ENCODE measurements at regions not wholly inside any gene's neighbourhood (a gene's known extent, or its start where the extent isn't known, plus 50 kb on each side); places are given as distances from the start of the nearest gene placed in this dataset.

DNA sequence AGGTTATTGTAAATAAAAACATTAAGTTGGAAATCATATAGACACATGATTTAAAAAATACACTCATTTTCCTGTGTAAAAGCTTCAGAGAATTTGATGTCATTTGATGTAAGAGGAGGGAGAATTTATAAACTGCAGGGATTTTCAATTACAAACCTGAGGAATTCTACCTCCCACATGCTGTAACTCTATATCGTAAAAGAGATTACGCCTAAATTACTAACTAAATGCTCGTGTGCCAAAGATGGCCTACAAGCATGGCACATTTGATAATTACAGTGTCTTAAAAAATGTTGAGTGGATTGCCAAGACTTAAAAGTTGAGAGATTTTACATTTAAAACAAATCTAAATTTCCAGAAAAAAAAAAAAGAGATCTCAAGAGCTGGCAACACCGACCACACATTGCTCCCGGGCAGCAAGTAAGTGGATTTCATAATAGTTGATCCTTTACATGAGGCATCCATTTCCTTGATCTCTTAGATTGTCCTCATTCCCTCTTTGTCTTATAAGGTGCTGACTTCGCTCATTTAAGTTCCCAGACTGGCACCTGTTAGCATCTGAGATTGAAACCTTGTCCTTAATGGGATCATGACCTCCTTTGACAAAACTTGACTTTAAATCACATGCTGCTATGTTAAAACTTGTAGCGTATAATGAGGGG lies 840.3 kb upstream of the ZEB2 start:
- Histone ChIP-seq H3K36me3 (ENCODE audit: insufficient read depth, low read length) (no peaks in the 10 kb centered on the region), H3K9ac (ENCODE audit: low read depth, low read length) (no peak overlapping the region), H3K4me1 (ENCODE audit: insufficient read depth, low read length) (no peaks in the 10 kb centered on the region), H3K9me3 (ENCODE audit: control insufficient read depth, insufficient read depth, low read length) (no peaks in the 10 kb centered on the region)

DNA sequence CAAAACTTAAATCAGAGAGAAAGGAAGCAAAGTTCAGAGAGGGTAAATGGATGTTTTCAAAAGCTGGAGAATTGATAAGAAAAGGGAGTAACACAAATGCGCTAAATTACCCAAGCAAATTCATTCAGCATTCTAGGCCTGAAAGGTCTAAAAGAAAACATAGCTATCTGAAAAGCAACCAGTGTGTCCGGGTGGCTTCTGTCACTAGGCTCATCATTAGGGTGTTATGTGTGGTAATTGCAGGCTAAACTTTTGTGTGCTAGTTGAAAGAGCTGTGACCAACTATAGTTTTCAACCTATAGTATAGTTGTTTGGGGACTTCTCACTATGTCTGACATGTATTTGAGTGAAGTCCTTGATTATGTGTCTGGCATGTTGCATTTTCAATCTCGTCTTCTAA lies 839.6 kb upstream of the ZEB2 start:
- H3K36me3 ChIP-seq (ENCODE audit: insufficient read depth, low read length): no peaks in the 10 kb centered on the region
- H3K4me1 ChIP-seq (ENCODE audit: insufficient read depth, low read length): no peaks in the 10 kb centered on the region
- H3K9me3 ChIP-seq (ENCODE audit: control insufficient read depth, insufficient read depth, low read length): no peaks in the 10 kb centered on the region
- no peak overlapping the region for H3K9ac ChIP-seq (ENCODE audit: low read depth, low read length)

DNA sequence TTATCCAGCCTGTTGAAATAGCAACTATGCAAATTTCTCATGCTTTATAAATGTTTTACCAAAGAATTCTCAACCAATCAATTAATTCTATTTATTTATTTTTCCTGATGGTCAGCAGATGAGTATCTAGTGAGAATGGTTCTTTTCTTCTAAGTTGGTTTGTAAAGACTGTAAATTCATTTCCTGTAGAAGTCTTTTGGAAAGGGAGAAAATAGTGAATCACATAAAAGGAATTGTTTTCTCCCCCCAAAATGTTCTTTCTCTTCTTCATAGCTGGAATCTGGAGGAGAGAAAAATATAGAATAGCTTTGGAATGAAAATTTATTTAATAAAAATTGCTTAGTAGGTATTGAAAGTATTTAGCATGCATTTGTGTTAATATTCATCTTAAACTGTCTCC lies 836.1 kb upstream of the ZEB2 start:
- Histone ChIP-seq H3K36me3 (ENCODE audit: insufficient read depth, low read length) (no peaks in the 10 kb centered on the region), H3K9ac (ENCODE audit: low read depth, low read length) (no peak overlapping the region), H3K9me3 (ENCODE audit: control insufficient read depth, insufficient read depth, low read length) (no peaks in the 10 kb centered on the region), H3K4me1 (ENCODE audit: insufficient read depth, low read length) (no peaks in the 10 kb centered on the region)

DNA sequence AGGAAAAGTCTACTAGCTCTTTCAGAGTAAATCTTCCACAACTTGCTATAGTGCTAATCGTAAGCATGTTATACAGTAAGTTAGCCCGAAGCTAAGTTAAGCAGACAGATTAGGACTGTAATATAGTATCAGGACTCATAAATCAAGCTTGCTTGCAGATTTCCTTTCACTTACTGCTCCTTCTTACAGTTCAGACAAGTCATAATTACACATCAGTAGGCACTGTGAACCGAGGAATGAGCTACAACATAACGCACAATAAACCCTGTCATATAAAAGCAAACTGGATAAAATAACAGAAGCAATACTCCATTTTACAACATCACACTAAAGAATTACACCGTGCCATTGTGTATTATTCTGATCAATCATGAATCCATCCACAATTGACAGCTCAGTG lies 832.6 kb upstream of the ZEB2 start:
- Histone ChIP-seq H3K9me3 (ENCODE audit: control insufficient read depth, insufficient read depth, low read length) (no peaks in the 10 kb centered on the region), H3K36me3 (ENCODE audit: insufficient read depth, low read length) (no peaks in the 10 kb centered on the region), H3K4me1 (ENCODE audit: insufficient read depth, low read length) (no peaks in the 10 kb centered on the region), H3K9ac (ENCODE audit: low read depth, low read length) (no peak overlapping the region)

DNA sequence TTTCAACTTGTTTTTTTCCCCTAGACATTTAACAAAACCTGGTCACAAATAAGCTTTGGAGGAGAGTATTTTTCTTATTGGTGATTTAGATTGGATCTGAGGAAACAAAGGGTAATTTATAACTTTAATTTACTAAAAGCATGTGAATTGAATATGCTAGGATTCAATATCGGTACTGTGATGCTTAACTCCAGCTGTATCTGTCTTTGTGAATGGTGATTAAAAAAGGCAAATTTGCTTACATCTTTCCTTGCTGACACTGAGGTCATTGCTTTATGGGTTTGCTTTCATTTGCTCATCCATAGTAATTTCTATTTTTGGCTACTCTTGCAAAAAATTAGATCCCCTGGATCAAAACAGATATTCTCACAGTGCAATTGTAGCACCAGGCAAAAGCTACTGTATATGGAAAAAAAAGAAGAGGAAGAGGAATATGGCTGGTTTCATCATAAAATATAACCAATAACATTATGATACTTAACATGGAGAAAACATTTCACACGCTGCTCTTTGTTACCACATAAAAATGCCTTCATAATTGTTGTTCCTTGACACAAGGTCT lies 832.0 kb upstream of the ZEB2 start:
- Histone ChIP-seq H3K9me3 (ENCODE audit: control insufficient read depth, insufficient read depth, low read length) (no peaks in the 10 kb centered on the region), H3K36me3 (ENCODE audit: insufficient read depth, low read length) (no peaks in the 10 kb centered on the region), H3K4me1 (ENCODE audit: insufficient read depth, low read length) (no peaks in the 10 kb centered on the region), H3K9ac (ENCODE audit: low read depth, low read length) (no peak overlapping the region)

DNA sequence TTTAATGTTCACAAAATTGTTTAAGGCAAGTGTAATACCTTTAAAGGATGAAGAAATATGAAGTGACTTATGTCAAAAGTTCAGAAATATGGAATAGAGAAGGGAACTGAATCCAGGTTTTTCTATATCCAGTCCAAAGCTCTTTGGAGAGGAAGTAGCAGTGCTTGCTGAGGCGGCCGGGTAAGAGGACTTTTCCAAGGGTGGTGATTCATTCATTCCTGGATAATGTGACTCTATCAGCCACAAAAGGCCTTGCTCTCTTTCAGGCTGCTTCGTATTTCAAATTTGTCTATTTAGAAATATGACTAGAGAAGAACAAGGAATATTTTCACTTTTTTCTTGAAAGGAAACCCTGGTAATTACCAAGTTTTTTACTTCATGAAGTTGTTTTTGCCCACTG lies 830.1 kb upstream of the ZEB2 start:
- Histone ChIP-seq H3K9ac (ENCODE audit: low read depth, low read length) (no peak overlapping the region), H3K4me1 (ENCODE audit: insufficient read depth, low read length) (no peaks in the 10 kb centered on the region), H3K9me3 (ENCODE audit: control insufficient read depth, insufficient read depth, low read length) (no peaks in the 10 kb centered on the region), H3K36me3 (ENCODE audit: insufficient read depth, low read length) (no peaks in the 10 kb centered on the region)

DNA sequence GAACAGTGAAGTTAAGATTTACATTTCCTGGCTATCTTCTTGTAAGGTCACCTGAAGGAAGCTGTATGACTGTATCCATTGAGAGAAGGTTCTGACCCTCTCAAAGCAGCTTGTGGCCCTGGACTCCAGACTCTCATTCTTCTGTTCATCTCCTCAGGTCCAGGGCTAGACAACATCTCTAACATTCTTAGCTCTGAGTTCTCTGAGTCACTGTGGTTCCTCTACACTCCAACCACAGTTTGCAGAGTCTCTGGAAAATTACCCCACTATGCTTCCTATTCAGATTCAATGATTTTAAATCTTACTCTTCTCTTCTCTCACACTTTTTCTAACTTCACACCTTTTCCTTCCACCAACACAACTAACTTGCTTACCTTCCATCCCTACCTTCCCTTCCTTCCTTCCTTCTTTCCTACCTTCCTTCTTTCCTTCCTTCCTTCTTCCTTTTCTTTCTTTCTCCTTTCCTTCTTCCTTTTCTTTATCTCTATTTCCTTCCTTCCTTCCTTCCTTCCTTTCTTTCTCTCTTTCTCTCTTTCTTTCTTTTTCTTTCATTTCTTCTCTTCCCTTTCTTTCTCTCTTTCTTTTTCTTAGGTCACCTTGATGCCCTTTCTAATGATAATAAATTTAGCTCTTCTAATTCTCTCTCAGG lies 824.3 kb upstream of the ZEB2 start:
- Histone ChIP-seq H3K36me3 (ENCODE audit: insufficient read depth, low read length) (no peaks in the 10 kb centered on the region), H3K9ac (ENCODE audit: low read depth, low read length) (no peak overlapping the region), H3K9me3 (ENCODE audit: control insufficient read depth, insufficient read depth, low read length) (peaks cover 3% of the 10 kb centered on the region; the same call in 1 of the 2 replicates), H3K4me1 (ENCODE audit: insufficient read depth, low read length) (no peaks in the 10 kb centered on the region)

DNA sequence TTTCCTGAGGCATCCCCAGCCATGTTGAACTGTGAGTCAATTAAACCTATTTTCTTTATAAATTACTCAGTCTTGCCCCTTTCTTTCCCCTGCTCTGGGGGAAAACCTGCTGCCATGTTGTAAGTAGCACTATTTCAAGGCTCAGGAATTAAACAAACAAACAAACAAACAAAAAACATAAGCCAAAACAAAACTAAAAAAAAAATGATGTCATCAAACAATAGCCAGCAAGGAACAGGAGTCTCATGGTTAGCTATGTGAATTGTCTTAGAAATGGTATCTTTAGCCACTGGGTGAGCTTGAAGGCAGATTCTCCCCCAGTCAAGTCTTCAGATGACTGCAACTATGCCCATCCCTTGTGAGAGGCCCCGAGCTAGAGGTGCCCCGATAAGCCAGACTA lies 823.4 kb upstream of the ZEB2 start:
- no peak overlapping the region for H3K9ac ChIP-seq (ENCODE audit: low read depth, low read length)
- peaks cover 3% of the 10 kb centered on the region; the same call in 1 of the 2 replicates for H3K9me3 ChIP-seq (ENCODE audit: control insufficient read depth, insufficient read depth, low read length)
- no peaks in the 10 kb centered on the region for H3K36me3 ChIP-seq (ENCODE audit: insufficient read depth, low read length)
- no peaks in the 10 kb centered on the region for H3K4me1 ChIP-seq (ENCODE audit: insufficient read depth, low read length)

DNA sequence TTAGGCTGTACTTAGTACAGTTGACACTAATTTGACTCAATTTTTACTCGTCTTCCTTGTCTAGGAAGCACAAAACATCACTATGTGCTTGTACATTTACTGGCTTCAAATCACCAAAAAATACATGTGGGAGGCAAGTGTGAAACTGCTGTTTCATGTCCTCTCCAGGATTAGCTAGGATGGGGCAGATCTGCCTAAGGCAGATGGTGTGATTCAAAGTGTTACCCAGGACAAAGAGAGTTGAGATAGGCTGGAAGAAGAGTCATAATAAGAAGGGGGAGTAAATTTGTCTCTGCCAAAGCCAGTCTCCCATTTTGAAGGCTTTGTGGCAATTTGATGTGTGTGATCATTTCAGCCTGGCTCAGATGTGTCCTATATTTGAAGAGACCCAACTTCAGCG lies 821.6 kb upstream of the ZEB2 start:
- Histone ChIP-seq H3K9me3 (ENCODE audit: control insufficient read depth, insufficient read depth, low read length) (peaks cover 3% of the 10 kb centered on the region; the same call in 1 of the 2 replicates), H3K36me3 (ENCODE audit: insufficient read depth, low read length) (no peaks in the 10 kb centered on the region), H3K4me1 (ENCODE audit: insufficient read depth, low read length) (no peaks in the 10 kb centered on the region), H3K9ac (ENCODE audit: low read depth, low read length) (no peak overlapping the region)

DNA sequence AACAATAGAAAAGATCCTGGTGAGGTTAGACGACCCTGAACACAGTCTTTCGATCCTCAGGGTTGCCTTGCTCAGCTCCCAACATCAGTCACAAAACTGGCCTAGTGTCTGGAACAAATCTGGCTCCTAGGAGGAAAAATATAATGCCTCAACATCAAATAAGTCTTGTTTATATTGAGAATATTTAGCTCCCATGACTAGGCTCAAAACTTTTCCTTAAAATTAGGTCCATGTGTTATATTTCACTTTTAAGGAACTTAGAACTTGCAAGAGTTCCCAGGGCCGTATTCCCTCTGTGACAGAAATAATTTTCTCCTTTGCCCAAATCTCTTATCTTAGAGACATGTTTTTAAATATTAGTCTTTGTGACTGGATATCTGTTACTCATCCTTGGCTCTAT lies 819.7 kb upstream of the ZEB2 start:
- no peaks in the 10 kb centered on the region for H3K36me3 ChIP-seq (ENCODE audit: insufficient read depth, low read length)
- H3K4me1 ChIP-seq (ENCODE audit: insufficient read depth, low read length): no peaks in the 10 kb centered on the region
- H3K9ac ChIP-seq (ENCODE audit: low read depth, low read length): no peak overlapping the region
- H3K9me3 ChIP-seq (ENCODE audit: control insufficient read depth, insufficient read depth, low read length): peaks cover 3% of the 10 kb centered on the region; the same call in 1 of the 2 replicates

DNA sequence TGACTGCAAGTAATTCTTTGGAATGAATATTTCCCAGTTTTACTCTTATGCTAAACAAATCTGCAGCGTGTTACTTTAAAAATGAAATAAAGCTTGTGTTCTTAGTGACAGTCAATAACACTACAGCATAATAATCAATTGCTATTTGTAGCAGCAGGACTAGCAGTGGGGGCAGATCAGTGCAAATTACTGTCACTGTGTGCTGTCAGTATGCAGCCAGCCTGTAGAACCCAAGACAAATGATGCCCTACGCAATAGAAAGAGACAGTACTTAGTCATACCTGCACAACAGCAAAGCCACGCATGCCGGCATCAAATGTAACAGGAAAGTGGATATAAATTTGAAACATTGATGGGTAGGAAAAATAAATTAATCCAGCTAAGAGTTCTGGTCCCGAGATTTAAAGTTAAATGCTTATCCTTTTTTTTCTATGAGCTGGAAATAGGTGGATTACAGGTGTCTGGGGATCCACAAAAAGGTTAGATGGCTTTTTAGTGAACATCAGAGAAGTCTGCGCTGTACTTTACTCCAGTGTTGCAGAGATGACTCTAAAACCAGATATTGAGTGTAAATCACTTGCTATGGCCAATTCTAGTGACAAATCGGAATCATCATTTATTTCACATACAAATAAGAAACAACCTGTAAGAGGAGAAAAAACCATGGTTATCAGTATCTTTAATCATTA lies 812.4 kb upstream of the ZEB2 start:
- H3K4me1 ChIP-seq (ENCODE audit: insufficient read depth, low read length): no peaks in the 10 kb centered on the region
- H3K9ac ChIP-seq (ENCODE audit: low read depth, low read length): no peak overlapping the region
- no peaks in the 10 kb centered on the region for H3K36me3 ChIP-seq (ENCODE audit: insufficient read depth, low read length)
- no peaks in the 10 kb centered on the region for H3K9me3 ChIP-seq (ENCODE audit: control insufficient read depth, insufficient read depth, low read length)

DNA sequence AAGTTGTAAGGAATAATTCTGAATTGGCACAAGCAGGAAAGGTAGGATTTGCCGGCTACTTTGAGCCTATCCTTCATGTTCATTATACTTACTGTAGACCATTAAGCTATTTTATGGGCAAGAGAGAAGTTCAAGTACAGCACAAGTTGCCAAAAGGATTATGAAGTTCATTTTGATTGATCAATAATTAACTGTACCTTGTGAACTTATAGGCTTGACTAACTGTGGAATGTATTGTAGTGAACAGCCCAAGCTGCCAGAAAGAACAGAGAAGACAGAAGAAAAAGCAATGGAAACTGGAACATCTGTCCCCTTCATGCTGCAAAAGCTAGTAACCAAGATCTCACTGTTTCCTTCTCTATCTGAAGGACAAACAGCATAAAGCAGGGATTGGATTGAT lies 810.1 kb upstream of the ZEB2 start:
- Histone ChIP-seq H3K4me1 (ENCODE audit: insufficient read depth, low read length) (no peaks in the 10 kb centered on the region), H3K9me3 (ENCODE audit: control insufficient read depth, insufficient read depth, low read length) (no peaks in the 10 kb centered on the region), H3K36me3 (ENCODE audit: insufficient read depth, low read length) (no peaks in the 10 kb centered on the region), H3K9ac (ENCODE audit: low read depth, low read length) (no peak overlapping the region)

DNA sequence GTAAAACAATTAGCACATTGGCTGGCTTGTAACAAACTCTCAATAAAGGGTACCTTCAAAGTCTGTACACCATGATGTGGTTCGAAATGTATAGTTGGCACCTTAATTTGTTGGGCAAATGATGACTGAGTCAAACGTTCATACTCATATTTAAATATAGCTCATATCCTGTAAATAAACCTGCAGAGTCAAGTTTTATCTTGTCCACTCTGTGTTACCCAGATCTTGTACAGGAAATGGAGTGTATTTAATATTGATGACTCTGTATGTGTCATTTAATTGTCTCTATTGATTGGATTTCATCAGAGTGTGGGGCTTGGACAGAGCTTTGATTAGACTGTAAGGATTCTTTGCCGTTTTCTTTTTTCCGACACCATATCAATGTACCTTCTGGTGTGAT lies 805.6 kb upstream of the ZEB2 start:
- no peaks in the 10 kb centered on the region for H3K4me1 ChIP-seq (ENCODE audit: insufficient read depth, low read length)
- no peaks in the 10 kb centered on the region for H3K9me3 ChIP-seq (ENCODE audit: control insufficient read depth, insufficient read depth, low read length)

DNA sequence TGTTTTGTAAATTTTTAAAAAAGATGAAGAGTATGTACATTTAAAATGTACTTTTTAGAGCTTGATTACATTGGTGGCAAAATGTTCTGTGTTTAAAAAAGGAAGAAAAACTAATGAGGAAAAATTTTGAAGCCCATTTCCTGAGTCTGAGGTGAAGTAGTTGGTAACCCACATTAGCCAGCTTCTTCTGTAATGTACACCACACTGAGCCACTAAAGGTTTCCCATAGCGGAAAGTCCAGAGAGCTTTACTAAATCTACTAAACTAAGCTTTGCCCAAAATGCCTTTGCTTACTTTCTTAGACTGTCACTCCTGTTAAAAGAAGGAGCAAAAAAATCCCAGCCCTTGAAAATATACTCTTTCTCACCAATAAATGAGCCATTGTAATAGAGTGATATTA lies 804.8 kb upstream of the ZEB2 start:
- no peaks in the 10 kb centered on the region for H3K9me3 ChIP-seq (ENCODE audit: control insufficient read depth, insufficient read depth, low read length)
- no peak overlapping the region for H3K9ac ChIP-seq (ENCODE audit: low read depth, low read length)
- H3K4me1 ChIP-seq (ENCODE audit: insufficient read depth, low read length): no peaks in the 10 kb centered on the region
- H3K36me3 ChIP-seq (ENCODE audit: insufficient read depth, low read length): no peaks in the 10 kb centered on the region

More for the DNA sequence above, 805.6 kb upstream of the ZEB2 start:
- Histone ChIP-seq H3K9ac (ENCODE audit: low read depth, low read length) (no peak overlapping the region), H3K36me3 (ENCODE audit: insufficient read depth, low read length) (no peaks in the 10 kb centered on the region)

DNA sequence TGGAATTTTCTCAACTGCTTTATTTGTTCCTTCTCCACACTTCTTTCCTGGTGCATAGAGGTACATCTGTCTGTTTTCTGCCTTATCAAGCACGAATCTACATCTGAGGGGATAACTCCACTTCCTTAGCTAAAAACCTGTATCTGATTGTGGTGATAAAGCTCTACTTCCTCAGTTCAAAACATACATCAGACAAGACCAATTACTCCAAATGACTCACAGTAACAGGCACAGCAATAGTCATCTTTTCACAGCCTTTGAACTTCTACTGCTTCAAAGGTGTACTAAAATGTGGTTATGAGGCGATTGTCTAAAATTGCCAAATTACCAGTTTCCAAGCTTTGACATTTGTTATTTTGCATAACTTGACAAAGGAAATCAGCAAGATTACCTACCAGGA lies 803.6 kb upstream of the ZEB2 start:
- Histone ChIP-seq H3K4me1 (ENCODE audit: insufficient read depth, low read length) (no peaks in the 10 kb centered on the region), H3K9ac (ENCODE audit: low read depth, low read length) (no peak overlapping the region), H3K36me3 (ENCODE audit: insufficient read depth, low read length) (no peaks in the 10 kb centered on the region), H3K9me3 (ENCODE audit: control insufficient read depth, insufficient read depth, low read length) (no peaks in the 10 kb centered on the region)
